Suppressor macrophage treated with lipopolysaccharide for 1 hour (primary cell): ENCODE measurements at regions not wholly inside any gene's neighbourhood (a gene's known extent, or its start where the extent isn't known, plus 50 kb on each side); places are given as distances from the start of the nearest gene placed in this dataset.
"Not testable (repeated sequence)": the region's sequence is repeated elsewhere in the genome, so short reads cannot be mapped to it uniquely, and the experiment has no call there.

Source experiments
- DNase-seq, 3 donors: peaks; one replicate each; pipeline ENCODE4 v3.0.0-alpha.2; 2020 to 2022

GRCh38 chr7:86366946-86367345, 276.8 kb upstream of the GRM3 start:
- DNase-seq = no peak

DNA sequence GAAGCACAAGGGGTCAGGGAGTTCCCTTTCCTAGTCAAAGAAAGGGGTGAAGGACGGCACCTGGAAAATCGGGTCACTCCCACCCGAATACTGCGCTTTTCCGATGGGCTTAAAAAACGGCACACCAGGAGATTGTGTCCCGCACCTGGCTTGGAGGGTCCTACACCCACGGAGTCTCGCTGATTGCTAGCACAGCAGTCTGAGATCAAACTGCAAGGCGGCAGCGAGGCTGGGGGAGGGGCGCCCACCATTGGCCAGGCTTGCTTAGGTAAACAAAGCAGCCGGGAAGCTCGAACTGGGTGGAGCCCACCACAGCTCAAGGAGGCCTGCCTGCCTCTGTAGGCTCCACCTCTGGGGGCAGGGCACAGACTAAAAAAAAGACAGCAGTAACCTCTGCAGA, 303.3 kb upstream of the GRM3 start:
- DNase-seq = not testable (repeated sequence)

DNA sequence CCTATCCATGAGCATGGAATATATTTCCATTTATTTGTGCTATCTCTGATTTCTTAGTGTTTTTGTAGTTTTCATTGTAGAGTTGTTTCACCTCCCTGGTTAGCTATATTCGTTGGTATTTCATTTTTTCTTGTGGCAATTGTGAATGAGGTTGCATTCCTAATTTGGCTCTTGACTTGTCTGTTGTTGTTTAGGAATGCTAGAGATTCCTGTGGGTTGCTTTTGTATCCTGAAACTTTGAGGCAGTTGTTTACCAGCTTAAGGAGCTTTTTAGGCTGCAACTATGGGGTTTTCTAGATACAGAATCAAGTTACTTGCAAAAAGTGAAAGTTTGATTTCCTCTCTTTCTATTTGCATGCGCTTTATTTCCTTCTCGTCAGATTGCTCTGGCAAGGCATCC, 304.7 kb upstream of the GRM3 start:
- no peak for DNase-seq

- DNase-seq = no peak
Observed at GRCh38 chr7:86328801-86329433, 314.8 kb upstream of the GRM3 start.

- DNase-seq = no peak
Observed at GRCh38 chr7:86326847-86327246, 316.9 kb upstream of the GRM3 start.

DNA sequence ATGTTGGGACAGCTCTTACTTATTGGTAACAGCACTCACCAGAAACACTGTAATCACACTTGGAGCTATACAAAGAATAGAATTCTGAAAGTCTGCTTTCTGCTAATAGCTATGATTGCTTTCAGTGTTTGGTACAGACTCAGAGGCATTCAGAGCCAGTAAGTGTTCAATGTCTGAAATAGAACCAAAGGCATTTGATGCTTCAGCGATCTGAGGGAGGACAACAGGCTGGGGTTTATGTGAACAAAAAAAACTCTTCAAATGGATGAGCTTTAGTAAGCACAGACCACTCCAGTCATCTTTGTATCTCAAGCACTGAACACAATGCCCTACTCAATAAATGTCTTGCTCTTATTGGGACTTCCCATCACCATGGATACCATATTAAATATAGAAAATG, 322.8 kb upstream of the GRM3 start:
- no peak for DNase-seq

GRCh38 chr7:86320341-86320740, 323.4 kb upstream of the GRM3 start:
- no peak for DNase-seq

DNA sequence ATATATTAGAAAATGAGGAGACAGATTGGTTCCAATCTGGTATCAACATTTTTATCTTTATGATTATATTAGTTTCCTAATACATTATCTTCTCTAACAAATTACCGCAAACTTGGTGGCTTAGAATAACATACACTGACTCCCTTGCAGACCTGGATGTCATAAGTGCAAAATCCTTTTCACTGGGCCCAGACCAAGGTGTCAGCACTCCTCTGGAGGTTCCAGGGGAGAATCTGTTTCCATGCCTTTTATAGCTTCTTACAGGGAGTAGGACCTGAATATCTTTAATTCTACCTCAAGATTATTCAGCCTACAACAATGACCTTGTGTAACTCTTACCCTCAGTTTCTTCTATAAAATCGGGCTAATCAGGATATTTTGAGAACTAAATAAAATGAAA, 329.9 kb upstream of the GRM3 start:
- DNase-seq = no peak

GRCh38 chr7:86301301-86301700, 342.4 kb upstream of the GRM3 start:
- DNase-seq = no peak

DNA sequence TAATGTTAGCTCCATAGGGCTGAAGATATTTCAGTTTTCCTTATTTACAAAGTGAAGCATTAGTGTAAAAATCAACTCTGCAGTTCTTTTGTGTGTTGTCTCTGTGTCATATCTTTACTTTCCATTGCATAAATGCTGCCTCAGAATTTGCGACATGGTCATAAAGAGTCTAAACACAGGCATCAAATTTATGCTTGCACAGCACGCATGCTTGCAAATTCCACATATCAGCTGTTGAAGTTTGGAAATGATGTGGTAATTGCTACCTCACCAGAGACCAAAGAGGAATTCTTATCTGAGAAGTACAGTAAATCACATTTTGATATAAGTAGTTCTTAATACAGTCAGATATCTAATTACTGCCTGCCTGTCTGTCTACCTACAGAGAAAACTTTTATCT, 348.2 kb upstream of the GRM3 start:
- no peak for DNase-seq

GRCh38 chr7:86282014-86282682, 361.6 kb upstream of the GRM3 start:
- DNase-seq = no peak

- no peak for DNase-seq
Observed at GRCh38 chr7:86280150-86280549, 363.6 kb upstream of the GRM3 start.

DNA sequence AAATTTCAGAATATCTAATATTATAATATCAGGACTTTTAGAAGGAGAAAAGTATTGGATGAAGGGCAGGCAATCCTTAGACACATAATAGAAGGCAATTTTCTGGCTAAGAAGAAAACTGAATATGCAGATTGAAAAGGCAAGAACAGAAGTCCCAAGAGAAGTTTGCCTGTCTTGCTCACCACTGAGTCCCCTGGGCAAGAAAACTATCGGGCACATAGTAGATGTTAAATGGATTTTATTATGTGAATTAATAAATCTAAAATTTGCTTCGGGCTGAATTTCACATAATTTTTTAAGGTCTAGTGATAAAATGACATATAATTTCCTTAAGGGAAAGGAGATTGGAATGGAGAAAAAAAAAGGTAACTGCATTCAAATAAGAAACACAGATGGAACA, 380.9 kb upstream of the GRM3 start:
- DNase-seq = no peak

GRCh38 chr7:86257894-86258293, 385.8 kb upstream of the GRM3 start:
- DNase-seq = no peak

GRCh38 chr7:86252406-86252805, 391.3 kb upstream of the GRM3 start:
- DNase-seq = no peak

DNA sequence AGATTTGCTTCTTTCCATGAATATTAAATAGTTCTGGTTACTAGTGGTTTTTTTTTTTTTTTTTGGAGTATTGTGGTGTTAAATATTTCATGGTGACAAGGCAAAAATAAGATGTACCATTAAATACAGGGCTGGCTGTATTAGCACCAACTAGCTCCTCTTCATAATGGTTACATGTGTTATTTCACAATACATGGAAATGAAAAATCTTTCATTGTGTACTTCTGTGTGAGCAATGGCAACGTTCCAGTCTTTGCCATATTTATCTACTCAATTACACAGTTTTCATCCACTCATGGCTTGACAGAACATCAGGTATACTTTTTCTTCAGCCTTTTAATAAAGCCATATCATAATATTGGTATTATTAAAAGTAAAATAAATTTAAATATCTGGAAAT, 394.7 kb upstream of the GRM3 start:
- no peak for DNase-seq

DNA sequence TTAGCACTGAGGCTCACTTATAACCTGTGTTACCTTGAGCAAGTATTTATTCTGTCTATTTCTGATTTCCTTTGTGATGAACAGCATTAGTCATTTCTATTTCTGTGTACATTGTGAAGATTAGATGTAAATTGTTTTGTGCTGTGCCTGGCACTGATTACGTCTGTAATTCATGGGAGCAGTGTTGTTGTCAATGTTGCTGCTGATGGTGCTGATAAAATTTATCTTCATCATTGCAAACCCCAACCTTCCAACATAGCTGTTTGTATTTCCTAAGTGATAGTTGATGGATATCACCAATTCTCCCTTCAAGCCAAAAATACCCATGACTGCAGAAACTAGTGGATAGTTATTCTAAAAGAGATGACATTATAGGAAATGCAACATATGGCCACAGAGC, 400.5 kb upstream of the GRM3 start:
- no peak for DNase-seq

GRCh38 chr7:86226191-86226590, 417.5 kb upstream of the GRM3 start:
- DNase-seq = no peak

DNA sequence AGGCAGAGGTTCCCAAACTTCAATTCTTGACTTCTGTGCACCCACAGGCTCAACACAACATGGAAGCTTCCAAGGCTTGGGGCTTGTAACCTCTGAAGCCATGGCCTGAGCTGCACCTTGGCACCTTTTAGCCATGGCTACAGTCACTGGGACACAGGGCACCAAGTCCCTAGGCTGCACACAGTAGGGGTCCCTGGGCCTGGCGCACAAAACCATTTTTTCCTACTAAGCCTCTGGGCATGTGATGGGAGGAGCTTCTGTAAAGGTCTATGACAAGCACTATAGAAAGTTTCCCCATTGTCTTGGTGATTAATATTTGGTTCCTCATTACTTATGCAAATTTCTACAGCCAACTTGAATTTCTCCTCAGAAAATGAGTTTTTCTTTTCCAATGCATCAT, 420.9 kb upstream of the GRM3 start:
- DNase-seq = no peak

DNA sequence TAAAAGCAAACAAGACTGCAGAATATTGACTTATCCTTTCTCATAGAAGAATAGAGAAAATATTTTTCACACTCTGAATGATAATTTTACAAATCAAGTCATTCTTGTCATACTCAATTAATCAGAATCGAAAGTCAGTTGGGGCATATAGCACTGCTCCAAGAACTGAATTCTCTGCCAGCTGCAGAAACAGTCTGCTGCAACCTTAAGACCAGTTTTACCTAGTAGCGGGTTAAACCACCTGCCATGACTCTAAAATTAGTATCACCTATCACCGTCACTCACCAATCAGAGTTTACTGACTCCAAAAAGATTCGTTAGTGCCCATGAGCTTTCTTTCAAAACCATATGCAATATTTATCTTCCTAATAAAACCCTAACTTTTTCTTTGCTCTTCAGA, 429.0 kb upstream of the GRM3 start:
- DNase-seq = no peak

DNA sequence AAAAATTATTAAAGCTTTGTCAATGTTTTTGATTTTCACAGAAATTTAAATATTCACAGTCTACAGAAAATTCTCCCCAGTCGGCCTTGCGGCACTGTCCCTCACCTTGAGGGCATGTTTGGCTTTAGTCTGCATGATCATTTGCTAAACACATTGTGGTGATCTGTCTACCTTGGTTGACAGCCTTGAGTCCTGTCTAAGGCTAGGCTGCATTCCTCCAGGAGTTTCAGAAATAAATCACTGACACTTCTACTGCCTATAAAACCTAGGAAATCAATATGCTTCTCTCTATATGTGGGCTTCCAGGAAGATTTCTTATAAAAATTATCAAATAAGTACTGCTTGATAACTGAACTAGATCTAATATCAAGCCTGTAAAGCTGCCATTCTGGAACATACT, 430.7 kb upstream of the GRM3 start:
- no peak for DNase-seq

DNA sequence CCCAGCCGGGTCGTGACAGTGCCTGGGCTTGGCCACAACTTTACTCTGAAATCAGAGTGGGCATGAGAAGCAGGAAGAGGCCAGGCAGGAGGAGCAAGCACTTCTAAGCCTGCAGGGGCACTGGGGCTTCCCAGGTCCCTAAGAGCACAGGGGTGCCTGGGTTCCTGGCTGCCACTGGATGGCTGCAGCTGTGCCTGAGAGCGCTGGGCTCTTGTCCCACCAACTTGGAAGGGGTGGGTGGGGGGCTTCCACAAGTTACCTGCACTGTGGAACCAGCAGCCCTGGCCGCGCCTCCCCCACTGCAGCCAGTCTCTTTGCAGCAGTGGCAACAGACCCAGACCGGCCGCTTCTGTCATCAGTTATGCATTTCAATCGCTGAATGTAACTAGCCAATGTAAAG, 434.7 kb upstream of the GRM3 start:
- DNase-seq = no peak

- DNase-seq = no peak
Observed at GRCh38 chr7:86207740-86208139, 436.0 kb upstream of the GRM3 start.

GRCh38 chr7:86202833-86203232, 440.9 kb upstream of the GRM3 start:
- no peak for DNase-seq

DNA sequence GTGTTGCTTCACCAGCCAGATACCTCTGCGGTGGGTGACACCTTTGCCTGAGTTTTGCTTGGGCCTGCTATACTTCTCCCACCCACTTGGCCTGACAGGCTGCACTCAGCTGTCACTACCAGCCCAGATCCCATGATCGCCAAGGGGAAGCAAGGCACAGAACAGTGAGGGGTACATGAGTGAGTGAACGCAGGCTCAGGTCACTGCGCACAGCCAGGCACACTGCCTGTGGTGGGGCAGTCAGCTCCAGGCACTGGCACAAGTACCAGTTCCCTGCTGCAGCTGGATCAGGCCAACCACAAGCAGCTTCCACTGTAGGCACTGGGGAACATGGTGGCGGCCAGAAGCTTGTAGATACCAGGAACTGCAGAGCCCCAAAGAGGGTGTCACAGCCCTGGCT, 441.9 kb upstream of the GRM3 start:
- no peak for DNase-seq
